Left renal cortex interstitium (tissue), 4 donors: ENCODE measurements at regions not wholly inside any gene's neighbourhood (a gene's known extent, or its start where the extent isn't known, plus 50 kb on each side); places are given as distances from the start of the nearest gene placed in this dataset.

Experiments
- DNase-seq, 4 donors: peaks; one replicate each; pipeline ENCODE4 v3.0.0-alpha.2; 2013; ENCODE audit warnings: low read depth in 4 of 4, low spot score in 2 of 4, missing footprints in 1 of 4

DNA sequence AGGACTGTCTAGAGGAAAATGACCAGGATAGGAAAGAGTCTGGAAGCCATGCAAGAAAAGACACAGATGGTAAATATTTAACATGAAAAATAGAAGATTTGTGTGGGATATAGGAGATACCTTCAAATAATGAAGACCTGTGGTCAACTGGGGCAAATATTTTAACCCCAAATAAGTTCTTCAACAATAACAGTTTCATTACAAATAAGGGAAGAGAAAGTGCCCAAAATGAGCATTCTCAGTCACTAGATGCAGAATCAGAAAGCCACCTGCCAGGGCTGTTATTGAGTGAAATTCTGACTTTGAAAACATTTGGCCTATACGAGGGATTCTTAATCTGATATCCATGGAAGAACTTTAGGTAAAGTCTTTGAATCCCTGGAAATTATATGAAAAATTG is 231.2 kb upstream of the PLEKHG7 start:
- DNase-seq: no peak

DNA sequence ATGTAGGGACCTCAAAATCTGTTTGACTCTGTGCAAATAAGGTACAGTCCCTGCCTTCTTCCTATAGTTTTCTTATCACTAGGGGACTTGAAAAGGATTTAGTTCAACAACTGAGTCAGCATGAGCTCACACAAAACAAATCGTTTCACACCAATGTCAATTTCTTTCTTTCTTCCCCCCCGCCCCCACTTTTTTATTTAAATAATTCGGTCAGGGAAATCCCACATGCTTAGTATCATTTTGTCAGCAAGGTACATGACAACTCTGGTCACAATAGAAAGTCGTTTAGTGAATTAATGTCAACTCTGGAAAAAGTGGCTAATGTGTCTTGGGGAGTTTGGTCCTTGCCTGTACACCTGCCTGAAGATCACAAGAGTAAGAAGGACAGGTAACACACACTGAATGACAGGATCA is 232.2 kb upstream of the PLEKHG7 start:
- DNase-seq: no peak

DNA sequence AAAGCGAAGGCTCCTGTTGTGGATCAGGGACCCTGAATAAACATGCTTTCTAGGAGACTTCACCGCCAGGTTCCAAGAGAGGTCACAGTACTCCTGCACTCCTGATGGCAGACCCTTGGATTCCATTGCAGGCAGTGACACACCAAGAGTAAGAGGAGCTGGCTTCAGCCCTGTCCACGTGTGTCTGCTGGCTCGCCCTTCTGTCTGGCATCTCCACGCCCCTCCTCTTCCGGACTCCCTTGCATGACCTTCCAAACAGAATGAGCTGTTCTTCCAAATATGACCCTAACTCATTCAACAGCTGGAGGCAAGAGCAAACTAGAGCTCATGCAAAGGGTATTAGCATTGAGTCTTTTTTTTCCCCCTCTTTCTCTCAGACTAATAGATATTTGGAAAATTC is 233.0 kb upstream of the PLEKHG7 start:
- DNase-seq: no peak

DNA sequence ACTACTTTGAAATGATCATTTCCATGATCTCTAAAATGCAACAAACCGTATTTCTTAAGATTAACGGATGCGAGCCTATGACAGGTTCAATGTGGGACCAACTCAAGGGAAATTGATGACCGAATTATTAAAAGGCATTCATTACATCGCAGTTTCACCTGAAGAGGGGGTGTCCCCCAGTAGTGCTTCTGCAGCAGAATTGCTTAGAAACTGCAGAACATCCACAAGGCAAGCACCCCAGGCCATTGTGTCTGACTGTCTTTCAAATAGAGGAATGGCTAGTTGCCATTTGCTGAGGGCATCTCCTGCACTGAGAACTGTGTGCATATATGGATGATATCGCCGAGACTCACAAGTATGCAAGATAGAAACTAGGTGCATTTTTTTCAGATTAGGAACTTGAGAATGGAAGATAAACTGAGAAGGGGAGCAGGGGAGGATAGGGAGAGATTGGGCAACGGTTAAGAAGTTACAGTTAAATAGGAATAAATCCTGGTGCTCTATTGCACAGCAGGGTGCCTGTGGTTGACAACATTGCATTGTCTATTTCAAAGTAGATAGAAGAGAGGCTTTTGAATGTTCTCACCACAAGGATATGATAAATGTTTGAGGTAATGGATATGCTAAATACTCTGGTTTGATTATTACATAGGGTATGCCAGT is 234.3 kb upstream of the PLEKHG7 start:
- DNase-seq: no peak

DNA sequence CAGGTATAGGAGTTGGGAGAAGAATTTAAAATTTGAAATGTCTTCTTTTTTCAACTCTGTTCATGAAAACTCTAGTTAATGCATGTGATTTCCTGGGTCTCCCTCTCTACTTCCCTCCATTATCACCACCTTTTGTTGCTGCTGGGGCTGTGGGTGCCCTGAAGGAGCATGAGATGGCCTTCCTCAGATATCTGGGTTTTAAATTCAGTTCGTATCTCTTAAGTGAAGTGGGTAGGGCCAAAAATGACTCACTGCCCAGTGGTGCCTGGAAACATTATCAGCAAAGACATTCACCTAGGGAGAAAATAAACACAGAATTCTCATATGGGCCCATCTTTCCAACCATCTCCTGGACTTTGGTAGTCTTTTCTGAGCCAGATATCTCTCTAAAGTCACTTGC is 234.9 kb upstream of the PLEKHG7 start:
- DNase-seq: no peak

DNA sequence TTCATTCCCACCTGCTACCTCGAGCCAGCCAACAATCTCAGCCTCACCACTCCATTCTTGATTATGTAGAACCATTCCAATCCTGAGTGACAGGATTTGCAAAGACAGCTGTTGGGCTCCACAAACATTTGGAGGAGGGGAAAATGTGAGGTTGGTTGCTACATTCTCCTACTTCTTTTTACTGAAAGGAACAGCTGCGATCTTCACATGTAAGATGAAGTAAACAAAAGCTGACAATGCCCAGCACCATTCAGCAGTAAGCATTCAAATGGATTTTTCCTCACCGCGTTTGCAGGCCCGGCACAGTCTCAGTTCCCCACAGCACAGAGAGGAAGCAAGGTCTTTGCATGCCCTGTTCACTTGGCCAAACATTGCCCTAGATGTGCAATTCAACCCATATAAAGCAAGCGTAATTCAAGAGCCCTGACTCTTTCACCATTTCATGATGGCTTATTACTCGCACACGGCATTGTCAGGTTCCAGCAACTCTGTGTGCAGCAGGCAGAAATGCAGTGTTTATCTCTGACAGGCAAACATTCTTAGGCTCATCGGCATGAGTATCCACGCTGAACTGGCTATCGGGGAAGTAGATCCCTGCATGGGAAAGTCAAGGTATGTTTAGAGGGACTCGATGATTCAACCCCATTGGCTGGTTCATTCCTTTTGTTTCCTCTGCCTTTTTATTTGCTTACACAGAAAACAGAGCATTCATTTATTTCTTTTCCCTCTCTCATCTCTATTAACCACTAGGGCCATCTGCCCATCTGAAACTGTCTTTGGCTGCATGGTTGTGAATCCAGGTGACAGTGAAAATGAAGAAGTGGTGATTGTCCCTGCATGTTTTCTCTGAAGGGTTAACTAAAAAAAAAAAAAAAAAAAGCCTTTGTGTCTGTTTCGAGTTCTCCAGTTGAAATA is 236.1 kb upstream of the PLEKHG7 start:
- no peak for DNase-seq

DNA sequence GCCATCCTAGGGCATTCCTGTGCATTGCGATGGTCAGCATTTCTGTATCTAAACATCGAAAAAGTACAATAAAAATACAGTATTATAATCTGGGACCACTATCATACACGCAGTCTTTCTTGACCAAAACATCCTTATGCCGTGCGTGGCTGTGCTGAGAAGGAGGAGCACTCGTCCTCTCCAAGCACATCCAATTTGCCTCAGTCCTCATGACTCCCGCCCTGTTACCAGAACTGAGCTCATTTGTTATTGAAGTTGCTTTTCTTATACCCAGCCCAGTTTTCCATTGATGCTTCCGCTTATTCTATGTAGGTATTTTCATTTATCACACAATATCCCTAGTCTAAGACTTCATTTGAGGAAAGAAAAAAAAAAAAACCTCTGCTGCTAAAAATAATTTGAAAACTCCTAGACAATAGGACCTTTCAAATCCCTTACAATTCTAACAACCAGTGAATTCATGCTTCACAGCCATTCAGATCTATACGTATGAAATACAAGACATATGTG is 236.9 kb upstream of the PLEKHG7 start:
- no peak for DNase-seq

DNA sequence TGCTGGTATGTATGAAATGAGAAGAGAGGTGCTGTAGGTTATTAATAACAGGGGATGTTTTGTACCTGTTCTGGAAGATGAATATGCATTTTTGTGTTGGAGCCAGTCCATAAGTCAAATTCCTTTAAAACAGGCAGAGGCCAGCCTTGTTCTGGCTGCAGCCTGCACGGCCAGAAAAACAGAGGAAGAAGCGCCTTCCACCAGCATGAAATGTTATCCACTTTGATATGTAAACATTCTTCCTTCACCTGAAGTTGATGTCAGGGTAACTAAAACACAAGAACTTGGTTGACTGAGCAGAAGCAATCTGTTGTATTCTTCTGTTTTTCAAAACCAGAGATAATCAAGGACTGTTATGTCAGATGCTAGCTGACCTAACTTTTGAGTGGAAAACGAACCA is 237.9 kb upstream of the PLEKHG7 start:
- DNase-seq: no peak

DNA sequence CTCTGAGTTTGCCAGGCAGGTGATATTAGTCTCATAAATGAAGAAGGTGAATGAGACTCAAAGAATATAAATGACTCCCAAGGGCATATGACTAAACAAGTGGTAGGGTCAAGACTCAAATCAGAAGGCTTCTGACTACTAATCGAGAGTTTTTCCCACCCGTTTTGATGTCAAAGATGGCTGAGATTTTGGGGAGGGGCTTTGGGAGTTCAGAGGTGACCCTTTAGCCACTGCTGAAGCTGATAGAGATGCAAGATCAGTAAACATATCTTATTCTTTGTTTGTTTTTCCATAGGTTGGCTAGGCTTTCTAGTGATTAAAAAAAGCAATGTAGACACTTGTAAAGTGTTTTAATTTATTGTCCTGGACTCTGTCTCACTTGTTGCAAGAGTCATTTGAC is 239.6 kb upstream of the PLEKHG7 start:
- no peak for DNase-seq

DNA sequence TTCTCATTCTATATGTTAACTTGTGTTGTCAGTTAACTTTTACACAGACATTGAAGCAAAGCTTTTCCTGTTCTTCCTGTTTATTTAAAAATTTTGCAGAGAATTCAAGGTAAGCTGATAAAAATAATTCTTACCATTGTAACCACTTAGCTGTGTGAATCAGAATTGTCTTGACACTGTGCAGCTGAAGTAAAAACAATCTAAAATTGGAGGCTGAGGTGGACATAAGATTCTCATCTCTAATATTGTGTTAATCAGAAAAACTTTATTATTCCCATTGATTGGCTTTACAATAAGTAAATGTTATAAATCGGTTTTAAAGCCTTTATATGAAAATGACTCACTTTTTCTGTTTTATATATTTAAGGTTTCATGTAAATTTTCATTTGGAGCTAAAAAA is 240.3 kb upstream of the PLEKHG7 start:
- no peak for DNase-seq

DNA sequence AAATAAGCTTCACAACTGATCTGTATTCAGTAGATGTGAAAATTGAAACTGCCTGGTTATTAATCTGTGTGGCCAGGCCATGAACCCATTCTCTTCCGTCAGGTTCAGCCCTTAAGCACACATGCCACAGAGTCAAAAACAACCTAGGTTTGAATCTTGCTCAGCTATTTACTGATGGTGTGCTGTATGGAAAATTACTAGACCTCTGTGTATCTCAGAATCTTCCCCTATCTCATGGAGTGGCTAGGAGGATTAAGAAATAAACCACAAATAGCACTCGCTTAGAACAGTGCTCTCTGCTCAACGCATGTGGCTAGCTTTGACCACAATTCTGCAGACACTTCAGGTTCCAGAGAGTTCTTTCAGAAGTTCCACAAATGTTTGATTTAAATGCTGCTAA is 240.7 kb upstream of the PLEKHG7 start:
- DNase-seq: no peak

DNA sequence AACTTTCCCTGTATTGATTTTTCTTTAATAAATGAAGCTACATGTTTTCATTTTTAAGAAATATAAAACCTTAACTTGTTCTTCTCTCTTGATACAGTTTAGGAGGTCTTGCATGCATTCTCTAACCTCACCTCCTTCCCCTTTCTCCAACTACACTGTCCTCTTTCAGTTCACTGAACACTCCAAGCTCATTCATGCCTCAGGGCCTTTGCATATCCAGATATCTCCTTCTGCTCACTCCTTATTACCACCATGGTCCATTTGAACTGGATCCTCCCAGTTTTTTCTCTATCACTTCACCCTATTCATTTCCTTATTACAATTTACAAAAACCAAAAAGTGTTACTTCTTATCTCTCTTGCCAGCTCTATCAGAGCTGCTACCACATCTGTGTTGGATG is 242.9 kb upstream of the PLEKHG7 start:
- DNase-seq: no peak

DNA sequence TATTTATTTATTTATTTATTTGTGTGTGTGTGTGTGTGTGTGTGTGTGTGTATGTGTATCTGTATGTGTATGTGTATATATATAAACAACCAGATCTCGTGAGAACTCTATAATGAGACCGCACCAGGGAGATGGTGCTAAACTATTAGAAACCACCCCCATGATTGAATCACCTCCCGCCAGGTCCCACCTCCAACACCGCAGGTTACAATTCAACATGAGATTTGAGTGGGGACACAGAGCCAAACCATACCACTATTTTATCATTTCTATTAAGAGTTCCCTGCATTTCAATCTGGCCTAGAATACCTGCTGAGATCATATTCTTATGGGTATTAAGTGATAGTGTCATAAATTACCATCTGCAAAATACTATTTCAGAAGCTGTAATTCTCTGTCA is 243.8 kb upstream of the PLEKHG7 start:
- no peak for DNase-seq

DNA sequence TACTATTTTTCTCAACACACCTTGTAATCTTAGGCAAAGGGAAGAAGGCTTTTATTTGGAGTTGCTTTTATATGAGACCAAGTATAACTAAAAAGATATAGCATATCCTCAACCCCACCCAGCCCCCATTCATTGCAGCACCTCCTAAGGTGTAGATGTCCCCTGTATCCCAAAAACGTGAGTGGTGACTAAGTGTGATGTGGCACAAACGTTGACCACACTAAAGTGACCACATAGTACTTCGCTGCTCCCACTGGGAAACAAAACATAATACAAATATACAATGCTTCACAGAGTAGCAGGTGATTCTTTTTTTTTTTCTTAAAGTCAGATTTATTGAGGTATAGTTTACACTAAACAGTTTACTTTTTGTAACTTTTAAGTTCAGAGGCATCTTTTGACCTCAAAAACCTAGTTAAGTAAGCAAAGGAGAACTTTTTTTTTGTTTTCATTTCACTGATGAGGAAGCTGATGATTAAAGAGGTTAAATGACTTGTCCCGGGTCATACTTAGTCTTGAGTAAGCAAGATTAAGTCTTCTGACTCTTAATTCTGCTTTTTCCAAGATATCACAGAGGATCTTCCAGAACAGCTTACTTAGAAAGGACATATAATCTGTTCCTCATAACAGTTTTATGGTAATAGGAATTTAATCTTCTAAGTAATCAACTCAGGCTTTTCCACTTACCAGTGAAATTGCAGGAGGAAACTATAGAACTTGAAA is 245.2 kb upstream of the PLEKHG7 start:
- DNase-seq: no peak

DNA sequence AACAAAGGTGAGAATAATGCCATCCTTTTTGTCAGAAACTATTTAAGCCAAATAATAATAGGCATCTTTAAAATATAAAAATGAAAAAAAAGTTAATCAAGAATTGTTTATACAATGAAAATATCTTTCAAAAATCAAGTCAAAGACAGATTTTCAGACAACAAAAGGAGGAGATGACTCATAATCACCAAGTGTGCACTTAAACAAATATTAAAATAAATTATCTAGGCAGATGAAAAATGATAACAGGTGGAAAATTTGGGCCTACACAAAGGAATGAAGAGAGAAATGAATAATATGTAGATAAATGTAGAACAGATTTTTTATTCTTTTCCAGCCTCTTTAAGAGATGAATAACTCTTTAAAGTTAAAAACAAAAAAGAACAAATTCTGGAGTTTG is 250.0 kb upstream of the PLEKHG7 start:
- DNase-seq: no peak

DNA sequence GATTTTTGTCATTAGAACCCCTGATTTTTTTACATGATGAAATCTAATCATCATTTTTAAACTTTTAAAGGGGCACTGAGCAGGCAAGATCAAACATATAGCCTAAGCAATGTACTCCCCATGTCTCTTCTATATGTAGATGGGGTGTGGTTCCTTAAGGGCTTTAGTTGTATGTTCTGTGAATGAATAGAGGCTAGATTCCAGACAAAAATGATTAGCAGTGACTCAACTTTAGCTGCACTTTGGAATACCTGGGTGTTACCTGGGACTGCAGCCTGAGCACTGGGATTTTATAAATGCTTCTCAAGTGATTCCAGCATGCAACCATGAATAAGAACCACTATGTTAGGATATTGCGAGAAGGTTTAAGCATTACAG is 256.7 kb upstream of the PLEKHG7 start:
- DNase-seq: no peak

DNA sequence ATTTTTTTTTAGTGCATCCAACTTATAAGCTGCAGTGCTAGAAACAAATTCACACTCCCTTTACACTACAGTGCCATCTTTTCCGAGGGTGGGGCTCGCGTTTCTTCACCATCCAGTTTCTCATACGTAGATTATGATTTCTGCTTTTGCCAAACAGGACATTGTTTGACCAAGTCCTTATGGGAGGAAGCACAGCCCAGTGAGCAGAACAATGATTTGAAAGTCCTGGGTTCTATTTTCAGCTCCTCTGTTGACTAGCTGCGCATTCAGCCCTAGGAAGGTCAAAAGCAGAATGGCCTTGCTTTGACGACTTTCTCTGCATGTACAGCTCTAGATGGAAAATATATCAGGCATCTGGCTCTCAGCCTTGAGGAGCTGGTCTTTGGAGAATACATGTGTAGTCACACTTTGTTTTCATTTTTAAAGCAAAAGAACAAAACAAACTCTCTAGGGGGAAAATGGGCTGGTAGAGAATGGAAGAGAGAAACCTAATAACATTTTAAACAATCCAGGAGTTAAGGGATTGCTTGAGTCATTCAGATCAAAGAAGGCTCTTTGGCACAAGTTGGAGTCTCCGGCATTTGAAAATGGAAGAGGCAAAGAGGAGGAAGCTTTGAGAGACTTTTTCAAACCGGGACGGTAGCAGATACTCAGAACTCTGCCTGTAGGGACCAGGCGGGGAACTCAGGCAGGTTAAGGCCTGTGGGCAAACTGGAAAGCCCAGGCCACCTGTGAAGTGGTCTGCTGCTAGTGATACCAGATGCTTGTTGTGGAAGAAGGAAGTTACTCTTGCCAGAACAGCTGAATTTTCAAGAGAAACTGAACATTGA is 257.3 kb upstream of the PLEKHG7 start:
- DNase-seq: no peak

DNA sequence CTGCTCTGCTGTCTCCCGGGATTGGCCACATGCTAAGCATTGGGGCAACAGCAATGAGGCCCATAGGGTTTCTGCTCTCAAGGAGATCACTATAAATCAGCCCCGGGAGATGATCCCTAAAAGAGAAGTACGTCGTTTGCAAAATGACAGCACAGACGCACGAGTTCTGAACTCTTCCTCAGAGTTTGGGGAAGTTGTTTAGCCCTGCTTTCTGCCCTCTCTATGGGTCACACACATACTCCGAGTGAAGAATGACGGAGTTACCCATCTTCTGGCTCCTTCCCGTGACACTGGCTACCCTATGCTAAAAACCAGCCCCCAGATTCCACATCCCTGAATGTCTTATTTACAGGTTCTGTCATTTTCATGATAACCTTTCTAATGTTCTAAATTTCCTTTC is 258.0 kb upstream of the PLEKHG7 start:
- DNase-seq: no peak

DNA sequence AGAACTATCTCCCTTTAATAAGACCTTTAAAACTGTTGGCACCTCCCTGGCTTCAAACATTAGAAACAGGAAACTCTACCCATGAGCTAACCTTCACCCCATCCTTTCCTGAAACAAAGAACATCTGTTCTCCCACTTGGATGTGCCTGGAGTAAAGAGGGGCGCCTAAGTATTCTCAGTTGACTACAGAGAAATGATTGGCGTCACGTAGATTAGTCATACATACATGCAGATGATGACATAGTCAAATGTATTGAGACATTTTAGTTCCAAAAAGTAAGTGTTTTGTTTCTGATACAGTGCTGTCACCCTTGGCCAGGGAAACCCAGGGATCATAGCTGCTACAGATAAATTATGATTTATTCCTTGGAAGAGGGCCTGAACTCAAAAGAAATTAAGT is 260.0 kb upstream of the PLEKHG7 start:
- DNase-seq: no peak

DNA sequence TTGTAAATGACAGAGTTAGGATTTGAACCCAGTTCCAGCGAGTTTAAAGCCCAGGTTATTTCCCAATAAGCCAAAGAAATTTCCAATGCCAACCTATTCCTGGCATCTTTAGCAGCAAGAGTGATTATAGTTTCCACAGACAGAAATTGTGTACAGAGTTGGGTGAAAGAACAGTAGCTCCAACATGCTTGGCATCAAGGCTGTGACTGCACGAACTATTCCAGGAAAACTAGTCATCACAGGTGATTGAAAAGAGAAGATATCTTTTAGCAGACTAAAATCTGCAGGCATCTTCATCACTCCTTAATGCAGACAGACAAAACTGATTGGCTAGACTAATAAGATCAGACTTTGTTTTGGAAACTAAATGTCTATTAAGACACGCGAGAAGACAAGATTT is 262.7 kb upstream of the PLEKHG7 start:
- DNase-seq: no peak

DNA sequence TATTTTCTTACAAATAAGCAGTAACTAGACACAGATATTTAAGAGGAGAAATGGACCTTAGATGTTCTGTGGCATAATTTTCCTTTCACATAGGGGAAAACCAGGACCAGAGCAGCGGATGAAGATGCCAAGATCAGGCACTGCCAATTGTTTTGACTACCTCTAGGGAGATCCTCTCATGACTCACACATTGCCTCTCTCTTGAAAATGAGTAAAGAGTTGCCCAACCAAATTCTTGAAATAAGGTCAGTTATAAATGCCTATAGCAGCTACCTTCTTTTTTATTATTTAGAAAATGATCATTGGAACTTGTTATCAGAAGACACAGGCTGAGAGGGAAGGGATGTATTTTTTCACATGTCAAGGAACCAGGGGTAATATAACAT is 263.4 kb upstream of the PLEKHG7 start:
- no peak for DNase-seq
